Activated CD4-positive, alpha-beta T cell treated with anti-CD3 and anti-CD28 coated beads for 36 hours (primary cell): ENCODE measurements at regions not wholly inside any gene's neighbourhood (a gene's known extent, or its start where the extent isn't known, plus 50 kb on each side); places are given as distances from the start of the nearest gene placed in this dataset.
A peak's percentile ranks its signal among the peaks of the same experiment; 100 is the strongest.

Source experiments
- ATAC-seq: fragments of 200-7000 bp; cut with Tn5 transposase; one replicate; pipeline ENCODE4 v1.10.0; 2021; ENCODE audit warnings: mild to moderate bottlenecking, moderate library complexity
- CTCF ChIA-PET: fragments of 350-600 bp; sonication (Branson Sonifier 250); formaldehyde crosslinking; loops from one replicate; lab custom pipeline; 2021; ENCODE audit warnings: antibody characterized with exemption; lab: Charles Lee
- POLR2A ChIA-PET: fragments of 350-600 bp; sonication (Branson Sonifier 250); formaldehyde crosslinking; loops from one replicate; lab custom pipeline; 2021; ENCODE audit warnings: antibody characterized with exemption, inconsistent platforms; lab: Charles Lee
- DNase-seq: peaks from one replicate; pipeline ENCODE4 v3.0.0-alpha.2; 2020
- H3K27ac Mint-ChIP-seq: one replicate; pipeline ENCODE4 v1.8.0; 2021; ENCODE audit warnings: mixed read lengths
- H3K27me3 Mint-ChIP-seq: one replicate; pipeline ENCODE4 v1.8.0; 2021; ENCODE audit warnings: mixed read lengths
- H3K36me3 Mint-ChIP-seq: one replicate; pipeline ENCODE4 v1.8.0; 2021; ENCODE audit warnings: low read depth, mixed read lengths
- H3K4me1 Mint-ChIP-seq: one replicate; pipeline ENCODE4 v1.8.0; 2021; ENCODE audit warnings: mixed read lengths
- H3K4me3 Mint-ChIP-seq: one replicate; pipeline ENCODE4 v1.8.0; 2021; ENCODE audit warnings: mild to moderate bottlenecking, moderate library complexity, mixed read lengths
- H3K9me3 Mint-ChIP-seq: one replicate; pipeline ENCODE4 v1.8.0; 2021; ENCODE audit warnings: low read depth, mixed read lengths
- intact Hi-C, 2 experiments: fragments of 100-400 bp; cut with DNase I in 1 of 2; cut with micrococcal nuclease in 1 of 2; formaldehyde crosslinking; loops; one replicate each; pipeline versions ENCODE4 v1.14.2 to v1.15.1; 2022 to 2024; cut with DNase I, micrococcal nuclease

DNA sequence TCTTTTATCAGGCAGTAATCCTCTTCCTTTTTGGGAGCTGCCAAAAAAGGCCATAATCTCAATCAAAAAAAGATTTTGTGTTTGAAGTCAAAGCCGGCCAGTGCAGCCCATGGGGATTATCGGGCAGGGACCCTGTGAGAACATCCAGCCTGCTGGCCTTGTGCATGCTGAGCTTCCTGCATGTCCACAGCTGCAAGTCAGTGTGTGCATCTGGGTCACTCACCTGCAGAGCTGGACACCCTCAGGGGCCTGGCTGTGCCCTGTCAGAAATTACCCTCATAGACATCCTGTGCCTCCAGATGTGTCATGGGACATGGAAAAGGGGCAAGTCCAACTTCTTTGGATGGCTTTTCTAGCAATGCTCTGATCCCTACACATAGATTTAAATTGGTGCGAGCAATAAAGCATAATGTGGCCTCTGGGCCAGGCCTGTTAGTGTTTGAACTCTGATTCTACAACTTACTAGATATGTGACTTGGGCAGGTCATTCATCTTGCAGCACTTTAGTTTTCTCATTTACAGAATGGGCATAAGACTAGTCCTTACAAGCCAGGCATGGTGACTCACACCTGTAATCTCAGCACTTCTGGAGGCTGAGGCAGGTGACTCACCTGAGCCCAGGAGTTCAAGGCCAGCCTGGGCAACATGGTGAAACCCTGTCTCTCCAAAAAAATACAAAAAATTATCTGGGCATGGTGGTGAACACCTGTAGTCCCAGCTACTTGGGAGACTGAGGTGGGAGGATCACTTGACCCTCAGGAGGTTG is 81.6 kb upstream of the LARGE1 start:
- DNase-seq (no peak), ATAC-seq (no peak)
- intact Hi-C loops, result no loop called here
- H3K4me3 Mint-ChIP-seq, result no peak overlapping the region
- no peaks in the 10 kb centered on the region for H3K4me1 Mint-ChIP-seq
- peaks cover 24% of the 10 kb centered on the region for H3K9me3 Mint-ChIP-seq
- POLR2A ChIA-PET, result no interaction called here
- H3K27ac Mint-ChIP-seq, result no peak overlapping the region
- CTCF ChIA-PET, result interaction anchor here (0.6 to 0.8 kb wide), 2 partner anchors 10 to 47 kb away, joined by 3 to 4 read pairs; no protein-coding TSS in a partner anchor
- H3K36me3 Mint-ChIP-seq, result no peaks in the 10 kb centered on the region
- H3K27me3 Mint-ChIP-seq, result no peaks in the 10 kb centered on the region

DNA sequence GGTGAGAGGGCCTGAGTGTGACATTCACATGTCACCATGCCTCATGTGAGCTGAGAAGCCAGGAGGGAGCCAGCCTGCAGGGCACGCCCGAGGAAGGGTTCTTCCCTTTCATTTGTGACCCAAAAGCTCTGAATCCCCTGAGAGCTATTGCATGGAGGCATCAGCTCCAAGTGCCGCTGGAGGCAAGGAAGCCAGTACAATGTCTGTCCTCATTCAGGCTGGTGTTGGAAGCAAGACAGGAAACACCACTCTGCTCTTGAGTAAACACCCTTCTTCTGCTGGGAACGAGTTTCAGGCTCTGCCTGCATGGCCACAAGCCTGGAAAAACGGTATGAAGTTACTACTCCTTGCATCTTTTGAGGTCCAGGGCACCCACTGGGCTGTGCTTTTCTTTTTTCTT is 83.8 kb upstream of the LARGE1 start:
- ChIA-PET POLR2A (no interaction called here), CTCF (no interaction called here)
- H3K9me3 Mint-ChIP-seq, result peaks cover 23% of the 10 kb centered on the region
- H3K27ac Mint-ChIP-seq, result no peak overlapping the region
- no peaks in the 10 kb centered on the region for H3K36me3 Mint-ChIP-seq
- intact Hi-C loops, result no loop called here
- H3K4me3 Mint-ChIP-seq, result no peak overlapping the region
- no peaks in the 10 kb centered on the region for H3K27me3 Mint-ChIP-seq
- H3K4me1 Mint-ChIP-seq, result no peaks in the 10 kb centered on the region
- no peak for DNase-seq
- ATAC-seq, result no peak

DNA sequence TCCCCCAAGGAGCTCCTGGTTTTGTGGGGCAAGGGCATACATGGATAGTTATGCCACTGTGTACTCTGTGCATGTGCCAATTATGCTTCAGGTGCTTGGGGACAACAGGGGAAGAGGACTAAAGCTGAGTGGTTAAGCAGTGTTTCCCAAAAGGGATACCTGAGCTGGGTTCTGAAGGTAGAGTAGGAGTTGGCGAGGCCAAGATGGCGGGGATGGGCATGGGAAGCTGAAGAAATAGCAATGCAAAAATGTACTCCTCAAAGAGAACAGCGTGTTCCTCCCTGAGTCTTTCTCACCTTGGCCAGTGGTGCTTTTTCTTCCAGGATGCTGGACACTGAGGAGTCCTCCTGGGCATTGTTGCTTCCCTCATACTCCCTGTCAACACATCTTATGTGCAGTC is 90.0 kb upstream of the LARGE1 start:
- DNase-seq, result no peak
- ChIA-PET POLR2A (no interaction called here), CTCF (no interaction called here)
- H3K9me3 Mint-ChIP-seq, result peaks cover 18% of the 10 kb centered on the region
- ATAC-seq, result no peak
- H3K36me3 Mint-ChIP-seq, result no peaks in the 10 kb centered on the region
- no peaks in the 10 kb centered on the region for H3K27me3 Mint-ChIP-seq
- no peak overlapping the region for H3K27ac Mint-ChIP-seq
- H3K4me1 Mint-ChIP-seq, result no peaks in the 10 kb centered on the region
- no peak overlapping the region for H3K4me3 Mint-ChIP-seq
- intact Hi-C loops, result no loop called here

DNA sequence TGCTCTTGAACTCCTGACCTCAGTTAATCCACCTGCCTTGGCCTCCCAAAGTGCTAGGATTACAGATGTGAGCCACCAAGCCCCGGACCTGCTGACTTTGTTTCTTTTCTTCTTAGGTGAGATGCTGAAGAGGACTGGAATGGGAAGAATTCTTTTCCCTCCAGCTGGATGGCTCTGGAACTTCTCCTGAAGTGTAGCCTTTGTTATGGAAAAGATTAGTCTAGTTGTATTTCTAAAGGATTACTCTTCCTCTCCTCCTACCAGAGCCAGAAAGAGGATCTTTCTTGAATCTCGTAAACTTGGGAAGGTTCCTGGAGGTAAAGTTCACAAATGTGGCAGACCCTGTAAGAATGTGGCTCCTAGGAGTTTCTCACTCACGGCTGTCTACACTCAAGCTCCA is 95.4 kb upstream of the LARGE1 start:
- Mint-ChIP-seq H3K36me3 (no peaks in the 10 kb centered on the region), H3K9me3 (peaks cover 16% of the 10 kb centered on the region), H3K27me3 (no peaks in the 10 kb centered on the region), H3K27ac (no peak overlapping the region), H3K4me1 (no peaks in the 10 kb centered on the region), H3K4me3 (no peak overlapping the region)
- CTCF ChIA-PET, result interaction anchor here (0.5 to 0.6 kb wide), 2 partner anchors 32 to 117 kb away, joined by 3 to 4 read pairs; no protein-coding TSS in a partner anchor
- intact Hi-C loops, result no loop called here
- DNase-seq, result no peak
- ATAC-seq, result no peak
- POLR2A ChIA-PET, result no interaction called here

DNA sequence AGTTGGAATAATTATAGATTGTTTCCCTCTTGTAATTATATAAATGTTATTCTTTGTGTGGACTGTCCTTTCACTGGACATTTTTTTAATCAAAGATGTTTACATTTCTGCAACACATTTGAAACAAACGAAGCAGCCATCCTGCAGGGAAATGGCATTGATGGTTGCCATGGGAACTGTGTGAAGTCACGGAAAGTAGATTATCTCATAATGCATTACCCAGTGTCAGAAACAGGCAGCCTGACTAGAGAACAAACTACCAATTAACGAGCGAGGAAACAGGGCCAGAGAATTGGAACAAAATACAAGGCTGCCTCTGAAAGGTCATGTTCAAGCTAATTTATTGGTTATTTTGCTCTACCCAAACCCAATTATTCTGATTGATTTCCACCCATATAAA is 96.9 kb upstream of the LARGE1 start:
- Mint-ChIP-seq H3K4me1 (no peaks in the 10 kb centered on the region), H3K9me3 (peaks cover 17% of the 10 kb centered on the region), H3K27me3 (no peaks in the 10 kb centered on the region), H3K4me3 (no peak overlapping the region), H3K27ac (no peak overlapping the region), H3K36me3 (no peaks in the 10 kb centered on the region)
- POLR2A ChIA-PET, result no interaction called here
- ATAC-seq (no peak), DNase-seq (no peak)
- intact Hi-C loops, result no loop called here
- CTCF ChIA-PET, result interaction anchor here (0.6 kb wide), 1 partner anchor 34 kb away, joined by 3 read pairs; no protein-coding TSS in a partner anchor

DNA sequence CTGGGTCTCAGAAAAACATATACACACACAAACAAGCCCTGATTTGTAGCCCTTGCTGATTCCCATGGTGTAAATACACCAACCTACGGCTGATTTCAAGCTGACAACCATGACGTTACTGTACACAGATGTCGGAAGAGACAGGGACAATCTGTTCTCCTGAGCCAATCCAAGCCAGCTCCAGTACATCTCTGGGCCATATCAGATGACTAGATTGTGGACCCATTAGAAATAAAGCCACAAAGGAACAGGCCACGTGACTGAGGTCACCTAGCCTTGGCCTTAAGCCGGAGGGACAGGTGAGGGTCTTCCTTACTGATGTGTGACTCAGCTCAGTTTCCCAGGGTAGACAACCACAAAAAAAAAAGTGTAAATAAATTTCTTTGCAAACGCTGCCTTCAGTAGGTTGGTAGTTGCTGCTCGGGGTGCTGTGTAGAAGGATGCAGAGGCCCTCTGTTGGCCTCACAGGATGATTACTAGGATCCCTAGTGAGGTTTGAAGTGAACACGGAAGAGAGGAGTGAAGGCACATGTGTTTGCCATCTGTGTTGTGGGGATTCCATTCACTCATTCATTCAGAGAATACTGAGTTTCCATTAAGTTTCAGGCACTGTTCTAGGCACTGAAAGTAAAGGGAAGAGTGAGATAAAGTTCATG is 99.0 kb upstream of the LARGE1 start:
- CTCF ChIA-PET, result no interaction called here
- H3K27ac Mint-ChIP-seq, result no peak overlapping the region
- H3K9me3 Mint-ChIP-seq, result peaks cover 14% of the 10 kb centered on the region
- no peaks in the 10 kb centered on the region for H3K27me3 Mint-ChIP-seq
- ATAC-seq (no peak), DNase-seq (no peak)
- H3K36me3 Mint-ChIP-seq, result no peaks in the 10 kb centered on the region
- no peaks in the 10 kb centered on the region for H3K4me1 Mint-ChIP-seq
- intact Hi-C loops, result no loop called here
- POLR2A ChIA-PET, result no interaction called here
- H3K4me3 Mint-ChIP-seq, result no peak overlapping the region

DNA sequence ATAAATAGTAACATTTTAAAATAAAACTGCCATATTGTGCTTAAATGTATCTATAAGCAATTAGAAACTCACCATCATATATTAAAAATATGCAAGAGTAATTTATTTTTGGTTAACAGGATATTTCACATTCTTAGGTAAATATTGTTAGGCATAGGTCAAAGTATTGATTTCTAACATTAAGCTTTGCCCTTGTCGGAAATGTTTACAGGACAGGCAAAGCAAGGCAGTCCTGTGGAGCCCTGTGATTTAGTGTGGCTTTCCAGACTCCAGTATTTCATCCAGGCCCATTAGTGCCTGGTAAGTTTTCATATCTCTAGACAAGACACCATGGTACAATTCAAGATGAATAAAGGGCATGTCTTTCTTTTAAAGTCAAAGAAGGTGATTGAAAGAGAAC is 114.9 kb upstream of the LARGE1 start:
- ChIA-PET CTCF (no interaction called here), POLR2A (no interaction called here)
- no peak overlapping the region for H3K4me3 Mint-ChIP-seq
- no peak for DNase-seq
- H3K36me3 Mint-ChIP-seq, result no peaks in the 10 kb centered on the region
- ATAC-seq, result no peak
- peaks cover 4% of the 10 kb centered on the region for H3K9me3 Mint-ChIP-seq
- intact Hi-C loops, result no loop called here
- no peak overlapping the region for H3K27ac Mint-ChIP-seq
- H3K27me3 Mint-ChIP-seq, result peaks cover 4% of the 10 kb centered on the region
- H3K4me1 Mint-ChIP-seq, result no peaks in the 10 kb centered on the region

DNA sequence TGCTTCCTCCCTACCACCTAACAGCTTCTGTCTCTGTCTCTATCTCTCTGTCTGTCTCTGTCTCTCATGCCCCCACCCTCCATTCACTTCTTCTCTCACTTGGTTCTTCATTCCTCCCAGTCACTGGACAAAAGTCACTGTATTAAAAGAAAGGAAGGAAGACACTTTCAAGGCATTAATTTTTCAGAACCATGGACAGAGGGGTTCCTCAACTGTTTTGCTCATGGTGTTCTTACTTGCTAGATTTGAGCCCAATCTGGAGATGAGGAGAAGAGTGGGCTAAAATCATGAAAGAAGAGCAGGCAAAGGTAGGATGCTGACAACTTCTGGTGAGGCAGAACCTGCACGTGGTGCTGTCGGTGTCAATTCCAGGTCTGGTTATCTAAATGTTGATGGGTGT is 116.7 kb upstream of the LARGE1 start:
- no peaks in the 10 kb centered on the region for H3K4me1 Mint-ChIP-seq
- ATAC-seq, result no peak
- POLR2A ChIA-PET, result no interaction called here
- intact Hi-C loops, result no loop called here
- DNase-seq, result no peak
- peaks cover 4% of the 10 kb centered on the region for H3K27me3 Mint-ChIP-seq
- peaks cover 4% of the 10 kb centered on the region for H3K9me3 Mint-ChIP-seq
- no peak overlapping the region for H3K27ac Mint-ChIP-seq
- CTCF ChIA-PET, result no interaction called here
- no peak overlapping the region for H3K4me3 Mint-ChIP-seq
- H3K36me3 Mint-ChIP-seq, result no peaks in the 10 kb centered on the region

DNA sequence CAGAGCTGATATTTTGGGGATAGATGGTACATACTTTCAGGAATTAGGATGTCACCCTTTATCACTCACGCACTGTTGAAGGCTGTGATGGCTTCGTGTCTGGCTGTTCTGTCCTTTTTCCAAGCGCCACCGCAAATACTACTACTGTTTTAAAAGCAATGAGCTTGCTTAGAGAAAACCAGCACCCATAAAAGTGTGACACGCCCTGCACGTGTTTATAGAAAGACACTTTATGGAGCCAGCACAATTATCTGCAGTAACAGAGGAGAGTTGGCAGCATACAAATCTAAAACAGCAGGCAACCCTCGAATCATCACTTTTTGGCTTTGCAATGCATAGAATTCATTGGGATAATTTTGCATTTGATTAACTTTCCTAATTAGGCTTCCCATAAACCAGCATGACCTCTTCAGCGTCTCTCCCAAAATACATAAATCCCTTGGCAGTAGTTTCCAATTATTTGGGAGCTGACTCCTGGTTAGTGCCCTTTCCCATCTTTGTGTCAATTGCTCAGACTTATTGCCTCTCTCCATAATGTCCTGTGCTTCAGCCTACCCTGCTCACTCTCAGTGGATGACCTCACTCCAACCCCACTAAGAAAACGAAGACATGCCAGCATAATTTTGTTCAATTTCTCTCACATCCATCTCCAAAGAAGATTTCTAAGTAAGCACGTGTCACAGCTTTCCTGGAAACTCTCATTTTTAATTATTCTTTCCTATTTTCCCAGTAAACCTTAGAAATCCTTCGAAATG is 118.7 kb upstream of the LARGE1 start:
- Mint-ChIP-seq H3K27ac (no peak overlapping the region), H3K36me3 (no peaks in the 10 kb centered on the region), H3K9me3 (peaks cover 3% of the 10 kb centered on the region), H3K4me3 (no peak overlapping the region), H3K27me3 (peaks cover 4% of the 10 kb centered on the region), H3K4me1 (no peaks in the 10 kb centered on the region)
- ChIA-PET POLR2A (no interaction called here), CTCF (no interaction called here)
- ATAC-seq (no peak), DNase-seq (no peak)
- intact Hi-C loops, result no loop called here

DNA sequence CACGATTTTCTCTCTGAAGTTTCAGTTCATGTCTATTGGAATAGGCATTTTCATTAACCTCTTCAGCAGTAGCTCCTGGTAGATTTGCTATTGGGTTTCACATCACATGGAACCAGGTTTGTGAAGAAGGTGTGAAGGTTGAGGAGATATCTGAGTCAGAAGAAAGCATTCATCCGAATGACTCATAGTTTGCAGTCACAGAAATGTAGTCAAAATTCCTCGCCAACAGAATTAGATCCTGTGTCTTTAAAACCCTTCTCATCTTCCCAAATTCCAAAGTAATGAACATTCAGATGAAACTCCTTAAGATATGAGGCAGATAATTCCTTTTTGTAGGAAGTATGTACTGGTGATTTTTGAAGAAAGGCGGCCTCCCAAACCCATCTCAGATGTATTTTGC is 125.0 kb upstream of the LARGE1 start:
- ATAC-seq, result no peak

DNA sequence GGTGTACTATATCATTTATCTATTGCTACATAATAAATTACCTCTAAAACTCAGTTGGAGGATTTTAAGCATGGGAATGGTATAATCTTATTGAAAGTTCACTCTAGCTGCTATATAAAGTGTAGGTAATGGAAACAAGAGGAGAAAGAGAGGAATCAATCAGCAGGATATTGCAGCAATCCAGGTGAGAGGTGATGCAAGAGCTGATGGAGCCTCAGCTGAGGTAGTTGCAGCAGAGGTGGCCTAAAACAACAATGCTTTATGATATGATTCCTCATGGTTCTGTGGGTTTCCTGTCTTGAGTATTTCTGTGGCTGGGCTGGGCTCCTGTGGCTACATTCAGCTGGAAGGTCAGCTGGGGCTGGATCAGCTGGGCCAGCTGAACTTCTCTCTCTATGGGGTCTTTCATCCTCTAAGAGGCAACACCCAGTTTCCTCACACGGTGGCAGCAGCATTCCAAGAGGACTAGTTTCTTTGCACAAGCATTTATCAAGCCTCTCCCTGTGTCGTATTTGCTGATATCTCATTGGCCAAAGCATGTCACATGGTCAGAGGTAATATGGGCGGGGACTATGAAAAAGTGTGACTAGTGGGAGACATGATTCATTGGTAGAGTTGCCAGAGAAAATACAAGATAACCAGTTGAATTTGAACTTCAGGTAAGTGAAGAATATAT is 135.4 kb upstream of the LARGE1 start:
- Mint-ChIP-seq H3K27me3 (no peaks in the 10 kb centered on the region), H3K27ac (no peak overlapping the region), H3K4me3 (no peak overlapping the region), H3K4me1 (no peaks in the 10 kb centered on the region), H3K9me3 (peaks cover 13% of the 10 kb centered on the region), H3K36me3 (no peaks in the 10 kb centered on the region)
- POLR2A ChIA-PET, result no interaction called here
- intact Hi-C loops, result no loop called here
- CTCF ChIA-PET, result no interaction called here
- no peak for ATAC-seq
- peak; percentile 12 for DNase-seq

More for the DNA sequence above, 125.0 kb upstream of the LARGE1 start:
- no peak overlapping the region for H3K27ac Mint-ChIP-seq
- no peaks in the 10 kb centered on the region for H3K4me1 Mint-ChIP-seq
- CTCF ChIA-PET, result no interaction called here
- intact Hi-C loops, result no loop called here
- DNase-seq, result no peak
- H3K36me3 Mint-ChIP-seq, result no peaks in the 10 kb centered on the region
- peaks cover 9% of the 10 kb centered on the region for H3K9me3 Mint-ChIP-seq
- peaks cover 2% of the 10 kb centered on the region for H3K27me3 Mint-ChIP-seq
- H3K4me3 Mint-ChIP-seq, result no peak overlapping the region
- POLR2A ChIA-PET, result no interaction called here
